ENCODE measurements at regions not wholly inside any gene's neighbourhood (a gene's known extent, or its start where the extent isn't known, plus 50 kb on each side); places are given as distances from the start of the nearest gene placed in this dataset.

- TF ChIP-seq CTCF (IDR thresholded peaks at IDR 0.05): no peak
- Histone ChIP-seq H3K27ac (peak overlapping the region; percentile 76), H3K27me3 (no peaks in the 10 kb centered on the region), H3K4me3 (ENCODE audit: low read depth in 1 of 2, low read length in 1 of 2) (no peak overlapping the region), H3K36me3 (no peaks in the 10 kb centered on the region), H3K4me1 (ENCODE audit: control insufficient read depth in 1 of 2, insufficient read depth in 1 of 2, low read depth in 1 of 2, low read length in 1 of 2) (peaks cover 57 to 63% of the 10 kb centered on the region in 2 experiments), H3K9me3 (no peaks in the 10 kb centered on the region)
Measured at GRCh38 chr10:44014644-44015250, 366.1 kb upstream of the ZNF32 start.

GRCh38 chr10:44013981-44014380 is 365.3 kb upstream of the ZNF32 start:
- no peak for TF ChIP-seq CTCF (IDR thresholded peaks at IDR 0.05)
- peak overlapping the region; percentile 76 for H3K27ac ChIP-seq
- no peaks in the 10 kb centered on the region for H3K36me3 ChIP-seq
- H3K27me3 ChIP-seq: no peaks in the 10 kb centered on the region
- peaks cover 57 to 63% of the 10 kb centered on the region in 2 experiments for H3K4me1 ChIP-seq (ENCODE audit: control insufficient read depth in 1 of 2, insufficient read depth in 1 of 2, low read depth in 1 of 2, low read length in 1 of 2)
- peak overlapping the region in 1 of 2 experiments; percentile 28 for H3K4me3 ChIP-seq (ENCODE audit: low read depth in 1 of 2, low read length in 1 of 2)
- H3K9me3 ChIP-seq: no peaks in the 10 kb centered on the region

GRCh38 chr10:44012921-44013320 is 364.2 kb upstream of the ZNF32 start:
- H3K27me3 ChIP-seq: no peaks in the 10 kb centered on the region
- H3K4me3 ChIP-seq (ENCODE audit: low read depth in 1 of 2, low read length in 1 of 2): no peak overlapping the region
- no peak for TF ChIP-seq CTCF (IDR thresholded peaks at IDR 0.05)
- no peaks in the 10 kb centered on the region for H3K9me3 ChIP-seq
- H3K4me1 ChIP-seq (ENCODE audit: control insufficient read depth in 1 of 2, insufficient read depth in 1 of 2, low read depth in 1 of 2, low read length in 1 of 2): peaks cover 57 to 63% of the 10 kb centered on the region in 2 experiments
- H3K36me3 ChIP-seq: no peaks in the 10 kb centered on the region
- H3K27ac ChIP-seq: peak overlapping the region; percentile 76

GRCh38 chr10:44011603-44011981 is 362.9 kb upstream of the ZNF32 start:
- no peaks in the 10 kb centered on the region for H3K9me3 ChIP-seq
- peaks cover 58 to 60% of the 10 kb centered on the region in 2 experiments for H3K4me1 ChIP-seq (ENCODE audit: control insufficient read depth in 1 of 2, insufficient read depth in 1 of 2, low read depth in 1 of 2, low read length in 1 of 2)
- no peak overlapping the region for H3K27ac ChIP-seq
- H3K4me3 ChIP-seq (ENCODE audit: low read depth in 1 of 2, low read length in 1 of 2): no peak overlapping the region
- no peaks in the 10 kb centered on the region for H3K27me3 ChIP-seq
- no peaks in the 10 kb centered on the region for H3K36me3 ChIP-seq
- TF ChIP-seq CTCF (IDR thresholded peaks at IDR 0.05): no peak

GRCh38 chr10:44010873-44011602 is 362.4 kb upstream of the ZNF32 start:
- Histone ChIP-seq H3K27me3 (no peaks in the 10 kb centered on the region), H3K9me3 (no peaks in the 10 kb centered on the region), H3K4me1 (ENCODE audit: control insufficient read depth in 1 of 2, insufficient read depth in 1 of 2, low read depth in 1 of 2, low read length in 1 of 2) (peaks cover 58 to 60% of the 10 kb centered on the region in 2 experiments), H3K27ac (no peak overlapping the region), H3K36me3 (no peaks in the 10 kb centered on the region), H3K4me3 (ENCODE audit: low read depth in 1 of 2, low read length in 1 of 2) (no peak overlapping the region)
- TF ChIP-seq CTCF (IDR thresholded peaks at IDR 0.05): no peak
